Caco-2 (cell line): ENCODE measurements at regions not wholly inside any gene's neighbourhood (a gene's known extent, or its start where the extent isn't known, plus 50 kb on each side); places are given as distances from the start of the nearest gene placed in this dataset.

Experiments used
- BruUV-seq: library from RNA; stranded (reverse); fragments of 400-500 nt; replicated peaks from 2 replicates; lab custom pipeline; 2021; lab: Mats Ljungman, UMichigan
- CTCF ChIA-PET: fragments of 300-600 bp; sonication (Branson Sonifier 250); formaldehyde crosslinking; loops from one replicate; lab custom pipeline; 2022; ENCODE audit warnings: antibody characterized with exemption; lab: Charles Lee
- POLR2A ChIA-PET: fragments of 300-600 bp; sonication (Branson Sonifier 250); formaldehyde crosslinking; loops from one replicate; lab custom pipeline; 2022; ENCODE audit warnings: antibody characterized with exemption; lab: Charles Lee
- DNase-seq, 2 experiments: peaks; one replicate each; pipeline versions ENCODE4 v3.0.0 to v3.0.0-alpha.2; 2020 to 2022
- H3K27me3 ChIP-seq: replicated peaks from 2 replicates; pipeline ENCODE4 v1.6.0; 2011; ENCODE audit warnings: low read length; ENCODE audit not compliant: control insufficient read depth, insufficient read depth
- H3K36me3 ChIP-seq: 2 replicates; pipeline ENCODE4 v1.5.1; 2011; ENCODE audit warnings: low read length; ENCODE audit not compliant: control insufficient read depth, insufficient read depth
- H3K4me1 ChIP-seq: fragments of 250-450 bp; sonication (Bioruptor Pico); 2 replicates; pipeline ENCODE4 v1.5.1; 2020; ENCODE audit warnings: mild to moderate bottlenecking
- H3K4me3 ChIP-seq: 2 replicates; pipeline ENCODE4 v1.5.1; 2011; ENCODE audit warnings: low read depth, mild to moderate bottlenecking, control low read depth, low read length
- H3K9me3 ChIP-seq: fragments of 250-450 bp; sonication (Bioruptor Pico); 2 replicates; pipeline ENCODE4 v1.5.1; 2020; ENCODE audit warnings: mild to moderate bottlenecking, moderate library complexity
- H3K27ac Mint-ChIP-seq: one replicate; pipeline ENCODE4 v1.8.0; 2022; ENCODE audit warnings: mixed read lengths; ENCODE audit not compliant: unreplicated experiment
- H3K27me3 Mint-ChIP-seq: one replicate; pipeline ENCODE4 v1.8.0; 2022; ENCODE audit warnings: mixed read lengths; ENCODE audit not compliant: insufficient read depth, unreplicated experiment
- H3K36me3 Mint-ChIP-seq: one replicate; pipeline ENCODE4 v1.8.0; 2022; ENCODE audit warnings: mild to moderate bottlenecking, mixed read lengths; ENCODE audit not compliant: insufficient read depth, unreplicated experiment
- H3K4me1 Mint-ChIP-seq: one replicate; pipeline ENCODE4 v1.8.0; 2022; ENCODE audit warnings: low read depth, mixed read lengths; ENCODE audit not compliant: unreplicated experiment
- H3K4me3 Mint-ChIP-seq: one replicate; pipeline ENCODE4 v1.8.0; 2022; ENCODE audit warnings: mild to moderate bottlenecking, moderate library complexity, mixed read lengths; ENCODE audit not compliant: unreplicated experiment
- H3K9me3 Mint-ChIP-seq: one replicate; pipeline ENCODE4 v1.8.0; 2022; ENCODE audit warnings: mixed read lengths; ENCODE audit not compliant: unreplicated experiment
- intact Hi-C: fragments of 100-400 bp; cut with micrococcal nuclease; formaldehyde crosslinking; loops from one replicate; pipeline ENCODE4 v1.10.0; 2022; ENCODE audit not compliant: unreplicated experiment
- TF ChIP-seq, protein P1 (sequence below), 2 experiments: fragments of 200-600 bp in 1 of 2; IDR thresholded peaks; 1 replicate in 1 of 2; 2 replicates in 1 of 2; pipeline versions ENCODE4 v1.5.1 to v1.8.0; 2011 to 2022; ENCODE audit warnings: antibody characterized with exemption in 1 of 2, control low read depth in 1 of 2, inconsistent platforms in 1 of 2, low read depth in 1 of 2, low read length in 1 of 2, mild to moderate bottlenecking in 1 of 2, moderate library complexity in 1 of 2; ENCODE audit not compliant: insufficient read depth in 1 of 2, severe bottlenecking in 1 of 2, unreplicated experiment in 1 of 2

DNA sequence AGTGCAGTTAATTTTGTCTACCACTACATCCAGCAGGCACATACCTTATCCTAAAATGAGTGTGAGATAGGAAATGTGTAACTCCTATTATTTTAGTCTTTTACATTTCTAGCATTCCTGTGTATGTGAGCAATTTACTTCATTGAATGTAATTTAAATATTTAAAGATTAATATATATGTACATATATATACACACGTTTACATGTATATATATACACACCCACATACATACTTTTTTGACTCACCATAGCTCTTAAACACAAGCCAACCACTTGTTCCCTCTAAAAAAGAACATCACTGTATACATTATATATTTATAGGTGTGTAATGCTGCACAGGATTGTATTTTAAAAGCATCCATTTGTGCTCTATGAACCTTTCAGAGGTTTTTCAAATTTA is 425.6 kb upstream of the NECTIN3 start:
- H3K27ac Mint-ChIP-seq: no peak overlapping the region
- Histone ChIP-seq H3K4me1 (0 out of 2 replicates have a peak, but pooled peaks cover 4% of the 10 kb centered on the region), H3K4me3 (no peak overlapping the region), H3K36me3 (no peaks in the 10 kb centered on the region), H3K27me3 (no peaks in the 10 kb centered on the region), H3K9me3 (0 out of 2 replicates have a peak, but pooled peaks cover 4% of the 10 kb centered on the region)
- TF ChIP-seq, protein P1, sequence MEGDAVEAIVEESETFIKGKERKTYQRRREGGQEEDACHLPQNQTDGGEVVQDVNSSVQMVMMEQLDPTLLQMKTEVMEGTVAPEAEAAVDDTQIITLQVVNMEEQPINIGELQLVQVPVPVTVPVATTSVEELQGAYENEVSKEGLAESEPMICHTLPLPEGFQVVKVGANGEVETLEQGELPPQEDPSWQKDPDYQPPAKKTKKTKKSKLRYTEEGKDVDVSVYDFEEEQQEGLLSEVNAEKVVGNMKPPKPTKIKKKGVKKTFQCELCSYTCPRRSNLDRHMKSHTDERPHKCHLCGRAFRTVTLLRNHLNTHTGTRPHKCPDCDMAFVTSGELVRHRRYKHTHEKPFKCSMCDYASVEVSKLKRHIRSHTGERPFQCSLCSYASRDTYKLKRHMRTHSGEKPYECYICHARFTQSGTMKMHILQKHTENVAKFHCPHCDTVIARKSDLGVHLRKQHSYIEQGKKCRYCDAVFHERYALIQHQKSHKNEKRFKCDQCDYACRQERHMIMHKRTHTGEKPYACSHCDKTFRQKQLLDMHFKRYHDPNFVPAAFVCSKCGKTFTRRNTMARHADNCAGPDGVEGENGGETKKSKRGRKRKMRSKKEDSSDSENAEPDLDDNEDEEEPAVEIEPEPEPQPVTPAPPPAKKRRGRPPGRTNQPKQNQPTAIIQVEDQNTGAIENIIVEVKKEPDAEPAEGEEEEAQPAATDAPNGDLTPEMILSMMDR (IDR thresholded peaks at IDR 0.05; ENCODE audit: insufficient read depth in 1 of 2, low read depth in 1 of 2, low read length in 1 of 2, severe bottlenecking in 1 of 2, unreplicated experiment in 1 of 2): no peak
- no peaks in the 10 kb centered on the region for H3K36me3 Mint-ChIP-seq
- H3K9me3 Mint-ChIP-seq: peaks cover 29% of the 10 kb centered on the region
- intact Hi-C loops: no loop called here
- no peaks in the 10 kb centered on the region for H3K27me3 Mint-ChIP-seq
- no peak overlapping the region for H3K4me3 Mint-ChIP-seq
- no peaks in the 10 kb centered on the region for H3K4me1 Mint-ChIP-seq
- CTCF ChIA-PET: no interaction called here
- BruUV-seq: no TSS peak
- no peak for DNase-seq
- POLR2A ChIA-PET: no interaction called here

DNA sequence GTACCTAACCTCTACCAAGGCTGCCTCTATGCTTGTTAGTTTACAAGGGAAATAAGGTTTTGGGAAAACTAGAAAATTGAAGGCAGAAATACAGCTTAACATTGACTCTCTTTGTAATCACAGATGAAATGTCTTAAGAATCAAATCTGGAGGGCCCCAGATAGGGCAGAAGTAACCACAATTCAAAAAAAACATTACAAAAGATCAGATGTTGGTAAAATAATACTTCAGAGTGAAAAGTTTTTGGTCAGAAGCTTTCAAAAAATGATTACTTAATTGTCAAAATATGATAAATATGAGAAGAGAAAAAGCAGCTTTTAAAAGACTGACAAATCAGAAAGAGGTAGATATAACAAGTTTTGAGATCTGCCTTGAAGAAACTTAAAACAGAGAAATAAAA is 425.1 kb upstream of the NECTIN3 start:
- CTCF ChIA-PET: no interaction called here
- POLR2A ChIA-PET: no interaction called here
- Mint-ChIP-seq H3K9me3 (peaks cover 29% of the 10 kb centered on the region), H3K27ac (no peak overlapping the region), H3K4me3 (no peak overlapping the region), H3K4me1 (no peaks in the 10 kb centered on the region), H3K27me3 (no peaks in the 10 kb centered on the region), H3K36me3 (no peaks in the 10 kb centered on the region)
- intact Hi-C loops: no loop called here
- 0 out of 2 replicates have a peak, but pooled peaks cover 4% of the 10 kb centered on the region for H3K9me3 ChIP-seq
- H3K4me1 ChIP-seq: 0 out of 2 replicates have a peak, but pooled peaks cover 4% of the 10 kb centered on the region
- H3K36me3 ChIP-seq: no peaks in the 10 kb centered on the region
- no peak for DNase-seq
- H3K4me3 ChIP-seq: no peak overlapping the region
- TF ChIP-seq, protein P1 (IDR thresholded peaks at IDR 0.05; ENCODE audit: insufficient read depth in 1 of 2, low read depth in 1 of 2, low read length in 1 of 2, severe bottlenecking in 1 of 2, unreplicated experiment in 1 of 2): no peak
- no peaks in the 10 kb centered on the region for H3K27me3 ChIP-seq
- BruUV-seq: no TSS peak

DNA sequence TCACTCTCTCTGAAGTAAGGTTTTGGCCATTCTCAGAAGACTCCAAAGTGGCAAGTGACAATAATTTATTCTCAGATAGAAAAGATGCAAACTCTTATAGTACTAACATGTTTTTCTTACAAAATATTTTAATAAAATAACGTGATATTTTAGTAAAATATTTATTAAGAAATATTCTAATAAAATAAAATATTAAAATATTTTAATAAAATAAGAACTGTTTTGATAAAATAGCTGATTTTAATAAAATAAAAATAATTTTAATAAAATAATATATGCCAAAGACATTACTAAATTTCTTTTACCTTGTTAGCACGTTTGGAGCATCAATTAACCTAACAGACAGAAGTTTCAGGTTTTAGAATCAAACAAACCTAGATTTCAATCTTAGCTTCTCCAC is 424.0 kb upstream of the NECTIN3 start:
- H3K9me3 ChIP-seq: 0 out of 2 replicates have a peak, but pooled peaks cover 4% of the 10 kb centered on the region
- H3K36me3 Mint-ChIP-seq: no peaks in the 10 kb centered on the region
- H3K36me3 ChIP-seq: no peaks in the 10 kb centered on the region
- H3K4me3 Mint-ChIP-seq: no peak overlapping the region
- no peaks in the 10 kb centered on the region for H3K27me3 Mint-ChIP-seq
- H3K27ac Mint-ChIP-seq: no peak overlapping the region
- DNase-seq: no peak
- ChIA-PET CTCF (no interaction called here), POLR2A (no interaction called here)
- H3K27me3 ChIP-seq: no peaks in the 10 kb centered on the region
- BruUV-seq: no TSS peak
- H3K9me3 Mint-ChIP-seq: peaks cover 29% of the 10 kb centered on the region
- TF ChIP-seq, protein P1 (IDR thresholded peaks at IDR 0.05; ENCODE audit: insufficient read depth in 1 of 2, low read depth in 1 of 2, low read length in 1 of 2, severe bottlenecking in 1 of 2, unreplicated experiment in 1 of 2): no peak
- 0 out of 2 replicates have a peak, but pooled peaks cover 4% of the 10 kb centered on the region for H3K4me1 ChIP-seq
- no peak overlapping the region for H3K4me3 ChIP-seq
- no peaks in the 10 kb centered on the region for H3K4me1 Mint-ChIP-seq
- intact Hi-C loops: no loop called here
